ENCODE measurements at regions not wholly inside any gene's neighbourhood (a gene's known extent, or its start where the extent isn't known, plus 50 kb on each side); places are given as distances from the start of the nearest gene placed in this dataset.
A peak's percentile ranks its signal among the peaks of the same experiment; 100 is the strongest.

- no peak for DNase-seq
These were observed 165.3 kb downstream of the DICER1 start for GRCh38 chr14:94992046-94992445.

- DNase-seq, result no peak
These were observed 167.4 kb downstream of the DICER1 start for GRCh38 chr14:94989946-94990345.

- DNase-seq, result no peak
These were observed 167.9 kb downstream of the DICER1 start for GRCh38 chr14:94989417-94989816.

- no peak for DNase-seq
These were observed 169.9 kb downstream of the DICER1 start for GRCh38 chr14:94987409-94987808.

GRCh38 chr14:94979891-94980290 is 177.4 kb downstream of the DICER1 start:
- no peak for DNase-seq

GRCh38 chr14:94977016-94977415 is 180.3 kb downstream of the DICER1 start:
- DNase-seq, result no peak

- DNase-seq, result no peak
These were observed 182.0 kb downstream of the DICER1 start for GRCh38 chr14:94975366-94975765.

- peak; percentile 22 for DNase-seq
These were observed 182.4 kb downstream of the DICER1 start for GRCh38 chr14:94974893-94975292.

GRCh38 chr14:94974422-94974821 is 182.9 kb downstream of the DICER1 start:
- no peak for DNase-seq

GRCh38 chr14:94971750-94972149 is 185.6 kb downstream of the DICER1 start:
- peak; percentile 21 for DNase-seq

GRCh38 chr14:94970941-94971730 is 186.2 kb downstream of the DICER1 start:
- no peak for DNase-seq

- DNase-seq, result no peak
These were observed 187.6 kb downstream of the DICER1 start for GRCh38 chr14:94969766-94970165.

- no peak for DNase-seq
These were observed 190.5 kb downstream of the DICER1 start for GRCh38 chr14:94966868-94967267.

GRCh38 chr14:94966344-94966743 is 191.0 kb downstream of the DICER1 start:
- no peak for DNase-seq

- no peak for DNase-seq
These were observed 191.6 kb downstream of the DICER1 start for GRCh38 chr14:94965551-94966313.

- DNase-seq, result no peak
These were observed 192.4 kb downstream of the DICER1 start for GRCh38 chr14:94964931-94965330.

- no peak for DNase-seq
These were observed 193.1 kb downstream of the DICER1 start for GRCh38 chr14:94964181-94964580.

GRCh38 chr14:94963051-94963450 is 193.1 kb upstream of the GSC start:
- no peak for DNase-seq

- no peak for DNase-seq
These were observed 192.3 kb upstream of the GSC start for GRCh38 chr14:94962166-94962575.

GRCh38 chr14:94961386-94962165 is 191.7 kb upstream of the GSC start:
- DNase-seq, result no peak

GRCh38 chr14:94960285-94961001 is 190.5 kb upstream of the GSC start:
- no peak for DNase-seq

- no peak for DNase-seq
These were observed 183.8 kb upstream of the GSC start for GRCh38 chr14:94953541-94954260.

All from NCI-H82 (cell line).